GM12891 (cell line): ENCODE measurements at regions not wholly inside any gene's neighbourhood (a gene's known extent, or its start where the extent isn't known, plus 50 kb on each side); places are given as distances from the start of the nearest gene placed in this dataset.

Source experiments
- PAX5 ChIP-seq: IDR thresholded peaks from 2 replicates; pipeline ENCODE4 v1.6.1; 2011; ENCODE audit warnings: low read length, moderate library complexity, mild to moderate bottlenecking; ENCODE audit not compliant: insufficient read depth, severe bottlenecking
- POLR2A ChIP-seq: IDR thresholded peaks from 2 replicates; pipeline ENCODE4 v1.6.1; 2011; ENCODE audit warnings: low read depth, low read length, control low read depth
- POU2F2 ChIP-seq: IDR thresholded peaks from 2 replicates; pipeline ENCODE4 v1.6.1; 2011; ENCODE audit warnings: low read depth, mild to moderate bottlenecking, control low read depth, low read length, moderate library complexity
- TAF1 ChIP-seq: IDR thresholded peaks from 2 replicates; pipeline ENCODE4 v1.6.1; 2011; ENCODE audit warnings: low read depth, low read length, control low read depth

DNA sequence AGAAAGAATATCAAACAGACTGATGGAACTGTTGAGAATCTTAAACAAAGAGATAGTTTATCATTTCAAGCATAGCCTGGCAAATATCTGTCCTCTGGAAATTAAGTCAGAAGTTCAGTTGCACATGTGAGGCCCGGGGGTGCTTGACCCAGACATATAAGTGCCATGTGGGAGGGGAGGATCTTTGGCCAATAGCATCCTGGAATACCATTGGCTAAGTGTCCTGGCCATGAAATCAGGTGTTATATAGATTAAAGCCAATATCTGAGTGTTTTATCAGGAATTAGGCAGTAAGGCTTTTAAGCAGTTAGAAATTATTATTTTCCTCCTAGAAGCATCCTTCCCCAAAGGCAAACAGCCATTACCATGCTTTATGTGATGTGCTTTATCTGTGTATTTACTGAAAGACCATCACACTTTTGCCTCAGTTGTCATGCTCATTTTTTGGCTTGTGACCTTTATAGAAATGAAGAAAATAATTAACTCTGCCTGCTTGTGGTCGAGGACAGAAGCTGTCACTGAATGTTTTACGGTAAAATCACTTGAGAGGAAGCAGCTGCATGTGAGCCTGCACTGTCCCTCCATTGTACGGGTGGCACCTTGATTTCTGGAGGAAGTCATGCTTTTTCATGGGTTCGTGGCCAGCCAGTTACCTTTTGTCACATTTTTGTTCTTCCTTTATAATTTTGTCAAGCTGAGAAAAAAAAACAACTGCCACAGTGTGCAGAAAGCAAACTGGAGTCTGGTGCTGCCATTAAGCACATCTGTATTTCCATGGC lies 259.9 kb upstream of the FMN2 start:
- TF ChIP-seq POLR2A (no peak), PAX5 (no peak), TAF1 (no peak), POU2F2 (no peak)
